ENCODE measurements at regions not wholly inside any gene's neighbourhood (a gene's known extent, or its start where the extent isn't known, plus 50 kb on each side); places are given as distances from the start of the nearest gene placed in this dataset.

- no peak for DNase-seq (ENCODE audit: low spot score)
- no peak for TF ChIP-seq CTCF (IDR thresholded peaks at IDR 0.05)
- no peaks in the 10 kb centered on the region for H3K9me3 ChIP-seq
These were observed 425.4 kb downstream of the ETS1 start for GRCh38 chr11:128161994-128162393.

GRCh38 chr11:128161436-128161835, 425.9 kb downstream of the ETS1 start:
- H3K4me3 ChIP-seq = no peak overlapping the region
- TF ChIP-seq CTCF (IDR thresholded peaks at IDR 0.05) = no peak
- H3K27me3 ChIP-seq = no peaks in the 10 kb centered on the region
- H3K9me3 ChIP-seq = no peaks in the 10 kb centered on the region
- H3K27ac ChIP-seq = no peak overlapping the region
- no peaks in the 10 kb centered on the region for H3K4me1 ChIP-seq
- no peaks in the 10 kb centered on the region for H3K36me3 ChIP-seq
- DNase-seq (ENCODE audit: low spot score) = no peak

More at GRCh38 chr11:128161994-128162393, 425.4 kb downstream of the ETS1 start:
- H3K36me3 ChIP-seq = no peaks in the 10 kb centered on the region
- no peaks in the 10 kb centered on the region for H3K27me3 ChIP-seq
- no peak overlapping the region for H3K27ac ChIP-seq
- H3K4me1 ChIP-seq = no peaks in the 10 kb centered on the region
- H3K4me3 ChIP-seq = no peak overlapping the region

GRCh38 chr11:128158860-128159259, 428.5 kb downstream of the ETS1 start:
- no peak overlapping the region for H3K27ac ChIP-seq
- H3K27me3 ChIP-seq = no peaks in the 10 kb centered on the region
- H3K4me1 ChIP-seq = peaks cover 0 to 3% of the 10 kb centered on the region in 2 donors
- no peak for DNase-seq (ENCODE audit: low spot score)
- TF ChIP-seq CTCF (IDR thresholded peaks at IDR 0.05) = no peak
- no peaks in the 10 kb centered on the region for H3K9me3 ChIP-seq
- H3K4me3 ChIP-seq = no peak overlapping the region
- H3K36me3 ChIP-seq = no peaks in the 10 kb centered on the region

- Histone ChIP-seq H3K4me1 (peaks cover 0 to 12% of the 10 kb centered on the region in 2 donors), H3K27ac (no peak overlapping the region), H3K9me3 (no peaks in the 10 kb centered on the region), H3K4me3 (no peak overlapping the region), H3K27me3 (no peaks in the 10 kb centered on the region), H3K36me3 (no peaks in the 10 kb centered on the region)
- TF ChIP-seq CTCF (IDR thresholded peaks at IDR 0.05) = peak; percentile 71 to 92
- no peak for DNase-seq (ENCODE audit: low spot score)
These were observed 429.7 kb downstream of the ETS1 start for GRCh38 chr11:128157423-128158298.

GRCh38 chr11:128156486-128156885, 430.9 kb downstream of the ETS1 start:
- H3K27me3 ChIP-seq = no peaks in the 10 kb centered on the region
- no peak for TF ChIP-seq CTCF (IDR thresholded peaks at IDR 0.05)
- DNase-seq (ENCODE audit: low spot score) = no peak
- H3K4me1 ChIP-seq = peaks cover 0 to 12% of the 10 kb centered on the region in 2 donors
- no peaks in the 10 kb centered on the region for H3K9me3 ChIP-seq
- H3K27ac ChIP-seq = no peak overlapping the region
- no peak overlapping the region for H3K4me3 ChIP-seq
- no peaks in the 10 kb centered on the region for H3K36me3 ChIP-seq

Measured in right atrium auricular region (tissue), 2 donors.